ENCODE measurements at regions not wholly inside any gene's neighbourhood (a gene's known extent, or its start where the extent isn't known, plus 50 kb on each side); places are given as distances from the start of the nearest gene placed in this dataset.

DNA sequence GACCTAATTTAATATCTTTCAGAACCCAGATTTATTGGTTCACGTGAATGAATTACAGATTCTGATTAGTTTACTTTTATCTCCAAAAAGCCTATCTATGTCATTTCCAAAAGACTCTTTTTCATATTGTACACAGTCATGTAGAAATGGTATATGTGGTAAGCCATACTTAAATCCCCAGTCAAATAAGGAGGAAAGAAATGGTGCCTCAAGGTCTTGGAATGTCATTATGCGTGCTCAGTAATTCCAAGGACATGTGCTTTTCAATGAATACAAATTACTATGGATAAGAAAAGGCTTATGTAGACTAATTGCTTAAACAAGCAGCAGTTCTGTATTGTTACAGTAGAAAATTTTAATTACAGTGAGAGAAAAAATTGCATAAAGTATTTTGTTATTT is 64.1 kb upstream of the TYRP1 start:
- DNase-seq, result no peak

DNA sequence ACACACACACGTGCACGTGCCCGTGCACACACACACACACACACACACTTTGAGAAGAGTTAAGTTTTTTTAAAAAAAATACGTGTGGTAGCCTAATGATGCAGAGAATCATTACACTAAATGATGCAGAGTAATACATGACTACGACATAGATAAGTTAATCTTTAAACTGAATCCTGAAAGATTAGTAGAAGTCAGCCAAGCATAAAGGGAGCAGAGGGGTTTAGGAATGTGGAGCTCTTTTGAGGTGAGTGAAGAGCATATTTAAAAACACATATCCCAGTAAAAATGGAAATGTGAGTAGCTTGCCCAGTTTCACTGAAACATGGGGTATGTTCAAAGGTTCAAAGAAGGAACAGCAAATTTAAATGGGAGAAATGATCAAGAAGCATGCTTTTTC is 61.3 kb upstream of the TYRP1 start:
- DNase-seq, result no peak

DNA sequence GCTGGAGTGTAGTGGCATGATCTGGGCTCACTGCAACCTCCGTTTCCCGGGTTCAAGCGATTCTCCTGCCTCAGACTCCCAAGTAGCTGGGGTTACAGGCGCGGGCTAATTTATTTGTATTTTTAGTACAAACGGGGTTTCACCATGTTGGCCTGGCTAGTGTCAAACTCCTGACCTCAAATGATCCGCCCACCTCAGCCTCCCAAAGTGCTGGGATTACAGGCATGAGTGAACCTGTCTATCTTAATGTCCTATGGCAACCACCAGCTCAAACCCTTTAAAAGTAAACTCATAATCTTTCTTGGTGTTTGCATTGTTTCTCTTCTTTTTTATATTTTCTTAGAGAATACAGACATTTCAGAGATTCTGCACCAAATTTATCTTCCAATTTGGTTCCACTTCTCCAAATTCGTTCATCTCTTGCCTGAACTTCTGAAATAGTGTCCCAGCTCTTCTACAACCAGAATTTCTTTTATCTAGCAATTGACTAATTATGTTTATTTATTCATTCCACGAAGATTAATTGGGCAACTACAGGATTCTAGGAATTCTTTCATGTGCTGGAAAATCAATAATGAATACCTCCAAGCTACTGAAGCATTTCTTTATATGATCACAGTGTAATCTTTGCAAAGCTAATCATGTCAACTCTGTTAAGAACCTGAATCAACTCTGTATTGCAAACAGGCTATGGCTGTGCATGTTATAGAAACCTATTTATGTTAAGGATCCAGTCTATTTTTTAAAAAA is 60.0 kb upstream of the TYRP1 start:
- DNase-seq, result no peak

DNA sequence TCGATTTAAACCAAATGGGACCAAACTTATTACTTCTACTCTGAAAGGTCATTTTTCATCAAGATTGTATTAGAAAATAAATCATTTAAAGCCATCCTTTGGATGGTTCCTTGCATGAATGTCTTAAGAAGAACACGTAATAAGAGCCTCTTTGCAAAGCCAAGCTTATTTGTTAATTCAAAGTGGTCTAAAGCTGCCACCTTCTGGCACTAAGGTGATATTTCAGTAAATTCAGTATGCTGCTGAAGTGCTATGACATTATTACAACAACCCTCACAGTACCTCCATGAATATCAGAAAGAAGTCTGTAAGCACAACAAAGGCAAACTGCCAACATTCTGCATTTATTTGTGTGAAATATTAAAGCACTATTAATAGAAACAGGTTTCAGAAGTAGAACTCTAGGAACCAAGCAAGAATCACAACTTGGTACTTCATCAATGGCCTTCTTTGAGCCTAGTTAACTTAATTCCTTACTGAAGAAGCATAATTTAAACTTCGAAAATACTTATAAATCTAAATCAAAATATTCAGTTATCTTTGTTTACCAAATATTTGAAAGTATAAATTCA is 53.1 kb upstream of the TYRP1 start:
- peak in 2 of 56 donors; percentile 1 for DNase-seq

DNA sequence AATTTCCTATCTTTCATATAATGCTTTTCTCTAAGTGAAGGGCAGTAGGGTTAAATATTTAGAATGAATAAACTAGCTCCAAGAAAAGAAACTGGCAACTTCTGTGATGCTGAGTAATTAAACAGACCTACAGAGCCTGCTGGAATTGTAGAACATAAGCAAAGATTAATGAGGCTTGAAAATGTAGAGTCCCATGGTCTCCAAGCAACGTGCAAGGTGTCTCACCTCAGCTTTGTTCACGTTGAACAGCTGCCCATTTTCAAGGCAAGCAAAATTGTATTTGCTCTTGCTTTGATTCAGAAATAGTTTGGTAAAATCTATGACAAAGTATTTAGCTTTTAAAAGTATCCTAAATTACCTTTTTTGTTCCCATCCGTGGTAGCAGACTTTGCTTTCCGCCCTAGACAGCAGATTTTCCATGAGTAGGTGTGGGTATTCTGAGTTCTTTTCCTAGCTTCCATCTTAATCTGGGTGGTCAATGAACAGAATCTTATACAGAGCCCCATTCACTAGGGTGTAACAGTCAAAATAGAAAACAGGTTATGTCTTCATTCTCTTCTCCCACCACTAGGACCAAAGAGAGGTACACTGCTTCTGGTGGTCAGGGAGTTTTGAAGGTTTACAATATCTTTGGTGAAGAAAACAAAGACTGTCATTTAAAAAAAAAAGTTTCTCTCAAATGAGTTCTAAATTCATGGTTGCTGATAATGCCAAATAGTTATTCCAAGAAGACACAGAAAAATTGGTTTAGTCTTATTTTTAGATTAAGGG is 52.1 kb upstream of the TYRP1 start:
- no peak for DNase-seq
